ENCODE measurements at regions not wholly inside any gene's neighbourhood (a gene's known extent, or its start where the extent isn't known, plus 50 kb on each side); places are given as distances from the start of the nearest gene placed in this dataset.

DNA sequence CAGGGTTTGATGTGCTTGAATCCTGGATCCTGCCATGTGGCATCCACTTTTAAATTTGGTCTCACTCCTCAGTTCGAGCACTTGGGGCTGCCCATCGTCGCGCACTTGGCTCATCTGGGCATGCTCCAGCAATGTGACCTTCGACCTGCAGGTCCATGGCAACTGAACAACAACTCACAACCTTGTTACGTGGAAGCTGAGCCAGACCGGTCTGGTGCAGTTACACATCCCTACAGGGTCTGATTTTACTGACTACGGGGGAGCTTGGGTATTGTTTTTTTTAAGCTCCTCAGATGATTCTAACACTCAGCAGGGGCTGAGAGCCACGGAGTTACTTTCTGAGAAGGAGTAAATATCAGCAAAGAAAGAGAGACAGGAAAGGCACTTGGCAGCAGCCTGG lies 769.6 kb downstream of the UQCRFS1 start:
- Histone ChIP-seq H3K27ac (ENCODE audit: insufficient read length, low read depth, low read length) (no peak overlapping the region), H3K23ac (ENCODE audit: insufficient read length, low read depth, low read length) (no peak overlapping the region), H4K8ac (replicated peaks; ENCODE audit: insufficient read length, low read depth, low read length) (no peak overlapping the region), H2AFZ (ENCODE audit: low read length) (no peak overlapping the region), H2BK5ac (ENCODE audit: insufficient read length, low read length) (no peak overlapping the region), H3K9me3 (ENCODE audit: control insufficient read depth, low read depth, low read length) (no peaks in the 10 kb centered on the region), H2BK12ac (ENCODE audit: insufficient read length, low read depth, low read length) (no peak overlapping the region), H3K79me2 (ENCODE audit: insufficient read depth, low read length) (no peaks in the 10 kb centered on the region), H2BK15ac (ENCODE audit: low read depth, low read length) (no peak overlapping the region), H3T11ph (ENCODE audit: low read length) (no peak overlapping the region), H2BK120ac (ENCODE audit: low read depth, low read length, poor library complexity, severe bottlenecking) (no peak overlapping the region), H3K4ac (ENCODE audit: low read depth, low read length) (no peak overlapping the region), H3K27me3 (ENCODE audit: insufficient read depth, low read length) (no peaks in the 10 kb centered on the region), H2BK20ac (ENCODE audit: low read depth, low read length, poor library complexity, severe bottlenecking) (no peak overlapping the region), H3K4me2 (ENCODE audit: insufficient read depth, insufficient read length, low read length) (no peak overlapping the region), H3K56ac (ENCODE audit: insufficient read length, low read depth, low read length) (no peak overlapping the region), H4K5ac (ENCODE audit: insufficient read length, low read depth, low read length) (no peak overlapping the region), H2AK5ac (ENCODE audit: insufficient read length, low read length) (no peak overlapping the region), H3K14ac (ENCODE audit: insufficient read depth, low read length) (no peak overlapping the region), H4K20me1 (ENCODE audit: control insufficient read depth, insufficient read depth, insufficient read length) (no peaks in the 10 kb centered on the region), H3K79me1 (ENCODE audit: insufficient read depth, low read depth, low read length, poor library complexity, severe bottlenecking) (no peaks in the 10 kb centered on the region), H3K18ac (ENCODE audit: insufficient read length, low read depth, low read length) (no peak overlapping the region), H3K9ac (ENCODE audit: extremely low read depth, insufficient read length, low read length) (no peak overlapping the region), H4K91ac (ENCODE audit: insufficient read length, low read depth, low read length) (no peak overlapping the region), H3K23me2 (ENCODE audit: insufficient read length, low read depth, low read length, poor library complexity, severe bottlenecking) (no peaks in the 10 kb centered on the region), H3K4me1 (ENCODE audit: insufficient read depth, low read length) (peaks cover 7% of the 10 kb centered on the region; the same call in 1 of the 2 replicates)
- Mint-ChIP-seq H3K27me3 (ENCODE audit: low read depth) (peaks cover 2% of the 10 kb centered on the region), H3K9me3 (peaks cover 2 to 6% of the 10 kb centered on the region in 2 experiments; a peak in 2 of 5 replicates), H3K4me3 (no peak overlapping the region), H3K36me3 (ENCODE audit: insufficient read depth in 1 of 3, low read depth in 3 of 3) (peaks cover 0 to 7% (median 4%) of the 10 kb centered on the region in 3 experiments; a peak in 3 of 7 replicates), H3K4me1 (peaks cover 42 to 50% of the 10 kb centered on the region in 2 experiments), H3K27ac (no peak overlapping the region)
- no peak for DNase-seq
- TF ChIP-seq, protein P1, sequence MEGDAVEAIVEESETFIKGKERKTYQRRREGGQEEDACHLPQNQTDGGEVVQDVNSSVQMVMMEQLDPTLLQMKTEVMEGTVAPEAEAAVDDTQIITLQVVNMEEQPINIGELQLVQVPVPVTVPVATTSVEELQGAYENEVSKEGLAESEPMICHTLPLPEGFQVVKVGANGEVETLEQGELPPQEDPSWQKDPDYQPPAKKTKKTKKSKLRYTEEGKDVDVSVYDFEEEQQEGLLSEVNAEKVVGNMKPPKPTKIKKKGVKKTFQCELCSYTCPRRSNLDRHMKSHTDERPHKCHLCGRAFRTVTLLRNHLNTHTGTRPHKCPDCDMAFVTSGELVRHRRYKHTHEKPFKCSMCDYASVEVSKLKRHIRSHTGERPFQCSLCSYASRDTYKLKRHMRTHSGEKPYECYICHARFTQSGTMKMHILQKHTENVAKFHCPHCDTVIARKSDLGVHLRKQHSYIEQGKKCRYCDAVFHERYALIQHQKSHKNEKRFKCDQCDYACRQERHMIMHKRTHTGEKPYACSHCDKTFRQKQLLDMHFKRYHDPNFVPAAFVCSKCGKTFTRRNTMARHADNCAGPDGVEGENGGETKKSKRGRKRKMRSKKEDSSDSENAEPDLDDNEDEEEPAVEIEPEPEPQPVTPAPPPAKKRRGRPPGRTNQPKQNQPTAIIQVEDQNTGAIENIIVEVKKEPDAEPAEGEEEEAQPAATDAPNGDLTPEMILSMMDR (conservative IDR thresholded peaks at IDR 0.05) = no peak
- no CpG with 5 or more reads among the region's 9 CpGs for WGBS (ENCODE audit: extremely low coverage, insufficient read length, low lambda C conversion rate)
